ENCODE measurements at regions not wholly inside any gene's neighbourhood (a gene's known extent, or its start where the extent isn't known, plus 50 kb on each side); places are given as distances from the start of the nearest gene placed in this dataset.

DNA sequence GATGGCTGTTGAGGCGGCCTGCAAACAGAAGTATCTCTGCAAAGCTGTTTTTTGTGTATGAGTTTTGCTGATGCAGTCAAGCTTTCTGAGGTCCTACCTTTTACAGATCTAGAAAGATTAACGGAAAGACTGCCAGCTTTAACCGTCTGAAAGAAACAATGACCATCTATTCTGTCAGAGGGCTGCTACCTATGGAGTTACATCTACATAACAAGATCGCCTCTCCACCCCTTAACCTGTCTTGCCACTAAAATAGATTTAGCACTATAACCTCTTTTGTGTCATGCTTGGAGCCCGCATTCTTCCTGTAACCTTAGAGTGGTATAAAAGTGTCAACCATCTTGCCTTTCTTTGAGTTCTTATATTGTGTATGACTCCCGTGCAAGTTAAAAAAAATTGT, 291.2 kb downstream of the POM121L12 start:
- TF ChIP-seq, protein P1, sequence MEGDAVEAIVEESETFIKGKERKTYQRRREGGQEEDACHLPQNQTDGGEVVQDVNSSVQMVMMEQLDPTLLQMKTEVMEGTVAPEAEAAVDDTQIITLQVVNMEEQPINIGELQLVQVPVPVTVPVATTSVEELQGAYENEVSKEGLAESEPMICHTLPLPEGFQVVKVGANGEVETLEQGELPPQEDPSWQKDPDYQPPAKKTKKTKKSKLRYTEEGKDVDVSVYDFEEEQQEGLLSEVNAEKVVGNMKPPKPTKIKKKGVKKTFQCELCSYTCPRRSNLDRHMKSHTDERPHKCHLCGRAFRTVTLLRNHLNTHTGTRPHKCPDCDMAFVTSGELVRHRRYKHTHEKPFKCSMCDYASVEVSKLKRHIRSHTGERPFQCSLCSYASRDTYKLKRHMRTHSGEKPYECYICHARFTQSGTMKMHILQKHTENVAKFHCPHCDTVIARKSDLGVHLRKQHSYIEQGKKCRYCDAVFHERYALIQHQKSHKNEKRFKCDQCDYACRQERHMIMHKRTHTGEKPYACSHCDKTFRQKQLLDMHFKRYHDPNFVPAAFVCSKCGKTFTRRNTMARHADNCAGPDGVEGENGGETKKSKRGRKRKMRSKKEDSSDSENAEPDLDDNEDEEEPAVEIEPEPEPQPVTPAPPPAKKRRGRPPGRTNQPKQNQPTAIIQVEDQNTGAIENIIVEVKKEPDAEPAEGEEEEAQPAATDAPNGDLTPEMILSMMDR (IDR thresholded peaks at IDR 0.05): no peak
- TF ChIP-seq ZFX (IDR thresholded peaks at IDR 0.05; ENCODE audit: borderline replicate concordance): no peak

Measured in 22Rv1 (cell line).